Mesothelial cell of epicardium (in vitro differentiated cells): ENCODE measurements at regions not wholly inside any gene's neighbourhood (a gene's known extent, or its start where the extent isn't known, plus 50 kb on each side); places are given as distances from the start of the nearest gene placed in this dataset.

Source experiments
- DNase-seq, 2 experiments: peaks; one replicate each; pipeline ENCODE4 v3.0.0; 2021; ENCODE audit warnings: low spot score in 2 of 2; ENCODE audit not compliant: unreplicated experiment in 2 of 2
- H3K27ac Mint-ChIP-seq: 2 replicates; pipeline ENCODE4 v1.8.0; 2021; ENCODE audit warnings: mixed read lengths
- H3K27me3 Mint-ChIP-seq: 2 replicates; pipeline ENCODE4 v1.8.0; 2021; ENCODE audit warnings: low read depth, mixed read lengths
- H3K36me3 Mint-ChIP-seq: 2 replicates; pipeline ENCODE4 v1.8.0; 2021; ENCODE audit warnings: mixed read lengths
- H3K4me1 Mint-ChIP-seq: 2 replicates; pipeline ENCODE4 v1.8.0; 2021; ENCODE audit warnings: mixed read lengths
- H3K4me3 Mint-ChIP-seq: 2 replicates; pipeline ENCODE4 v1.8.0; 2021; ENCODE audit warnings: mild to moderate bottlenecking, moderate library complexity, mixed read lengths
- H3K9me3 Mint-ChIP-seq: 2 replicates; pipeline ENCODE4 v1.8.0; 2021; ENCODE audit warnings: mixed read lengths
- CTCF ChIP-seq: fragments of 200-600 bp; sonication (generic); IDR thresholded peaks from one replicate; pipeline ENCODE4 v1.5.0; 2021; ENCODE audit warnings: antibody characterized with exemption; ENCODE audit not compliant: unreplicated experiment

DNA sequence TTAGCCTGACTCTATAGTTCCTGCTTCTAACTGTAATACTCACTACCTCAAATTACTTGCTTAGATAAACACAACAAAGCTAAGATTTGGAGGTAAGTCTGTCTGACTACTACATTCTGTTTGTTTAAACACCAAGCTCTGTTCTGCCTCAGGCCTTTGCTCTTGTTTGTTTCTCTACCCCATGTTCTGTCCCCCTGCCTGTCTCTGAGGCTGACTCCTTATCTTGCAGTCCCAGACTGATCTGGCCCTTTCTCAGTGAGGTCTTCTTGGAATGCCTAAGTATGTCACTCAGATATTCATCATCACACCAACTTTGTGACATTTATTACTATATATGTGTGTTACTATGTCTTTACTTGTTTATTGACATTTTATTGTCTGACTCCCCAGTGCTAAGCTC is 425.5 kb downstream of the LMO4 start:
- no peak overlapping the region for H3K4me3 Mint-ChIP-seq
- no peaks in the 10 kb centered on the region for H3K27me3 Mint-ChIP-seq
- TF ChIP-seq CTCF, result no peak
- DNase-seq, result no peak
- peak overlapping the region; percentile 23 for H3K27ac Mint-ChIP-seq
- H3K36me3 Mint-ChIP-seq, result no peaks in the 10 kb centered on the region
- peaks cover 14% of the 10 kb centered on the region for H3K4me1 Mint-ChIP-seq
- H3K9me3 Mint-ChIP-seq, result peaks cover 5% of the 10 kb centered on the region

DNA sequence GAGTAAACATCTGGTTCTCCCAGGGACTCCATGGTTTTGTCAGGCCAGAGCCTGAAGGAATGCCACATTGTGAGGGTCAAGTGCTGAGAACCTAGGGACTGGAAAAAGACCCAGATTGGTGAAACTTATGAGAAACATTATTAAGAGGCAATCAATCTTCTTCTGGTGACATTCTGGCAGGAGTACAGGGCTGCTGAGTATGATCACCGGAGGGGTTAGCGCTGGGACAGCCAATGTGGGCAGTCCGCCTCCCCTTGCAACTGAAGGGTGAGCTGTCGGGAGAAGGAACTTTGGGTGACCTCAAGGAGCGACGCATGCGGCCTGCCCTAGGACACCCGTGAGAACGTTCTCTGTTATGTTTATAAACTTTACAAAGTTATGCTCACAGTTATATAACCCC is 429.0 kb downstream of the LMO4 start:
- Mint-ChIP-seq H3K9me3 (peaks cover 9% of the 10 kb centered on the region), H3K27ac (no peak overlapping the region), H3K36me3 (no peaks in the 10 kb centered on the region), H3K4me1 (peaks cover 11% of the 10 kb centered on the region), H3K27me3 (no peaks in the 10 kb centered on the region), H3K4me3 (no peak overlapping the region)
- no peak for TF ChIP-seq CTCF
- no peak for DNase-seq

DNA sequence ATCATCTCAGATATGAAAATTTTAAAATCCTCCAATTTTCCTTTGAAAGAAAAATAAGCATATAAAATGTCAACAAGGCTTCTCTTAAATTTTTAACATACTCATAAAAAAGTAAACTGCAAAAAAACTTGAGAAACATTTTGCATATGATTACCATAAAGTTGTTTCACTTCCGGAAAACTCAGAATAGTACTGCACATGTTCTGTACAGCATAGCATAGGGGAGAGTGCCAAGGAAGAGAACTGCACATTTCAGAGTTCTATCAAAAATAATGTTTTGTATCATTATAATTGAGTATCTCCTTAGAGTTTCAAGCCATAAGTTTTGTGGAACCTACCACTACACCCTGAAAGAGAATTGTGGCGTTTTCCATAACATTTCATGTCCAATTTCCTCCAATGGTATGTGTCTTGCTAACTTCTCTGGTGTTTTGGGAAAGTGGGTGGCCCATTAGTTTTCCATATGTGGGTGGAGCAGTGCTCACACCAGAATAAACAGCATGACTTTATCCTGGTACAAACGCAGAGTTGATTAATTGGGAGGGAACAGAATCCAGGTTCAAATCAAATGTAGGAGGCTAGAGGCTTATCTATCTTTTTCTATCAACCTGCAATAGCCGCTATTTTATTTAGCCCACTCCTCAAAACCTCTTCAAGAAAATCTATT is 430.9 kb downstream of the LMO4 start:
- Mint-ChIP-seq H3K36me3 (no peaks in the 10 kb centered on the region), H3K27me3 (no peaks in the 10 kb centered on the region), H3K9me3 (peaks cover 9% of the 10 kb centered on the region), H3K27ac (no peak overlapping the region), H3K4me3 (no peak overlapping the region), H3K4me1 (peaks cover 11% of the 10 kb centered on the region)
- DNase-seq, result no peak
- TF ChIP-seq CTCF, result no peak

- H3K27me3 Mint-ChIP-seq, result no peaks in the 10 kb centered on the region
- DNase-seq, result no peak
- H3K36me3 Mint-ChIP-seq, result peaks cover 2% of the 10 kb centered on the region
- no peak overlapping the region for H3K4me3 Mint-ChIP-seq
- peaks cover 11% of the 10 kb centered on the region for H3K4me1 Mint-ChIP-seq
- no peak overlapping the region for H3K27ac Mint-ChIP-seq
- no peak for TF ChIP-seq CTCF
- peaks cover 10% of the 10 kb centered on the region for H3K9me3 Mint-ChIP-seq
Observed at GRCh38 chr1:87760155-87760554, 431.5 kb downstream of the LMO4 start.

DNA sequence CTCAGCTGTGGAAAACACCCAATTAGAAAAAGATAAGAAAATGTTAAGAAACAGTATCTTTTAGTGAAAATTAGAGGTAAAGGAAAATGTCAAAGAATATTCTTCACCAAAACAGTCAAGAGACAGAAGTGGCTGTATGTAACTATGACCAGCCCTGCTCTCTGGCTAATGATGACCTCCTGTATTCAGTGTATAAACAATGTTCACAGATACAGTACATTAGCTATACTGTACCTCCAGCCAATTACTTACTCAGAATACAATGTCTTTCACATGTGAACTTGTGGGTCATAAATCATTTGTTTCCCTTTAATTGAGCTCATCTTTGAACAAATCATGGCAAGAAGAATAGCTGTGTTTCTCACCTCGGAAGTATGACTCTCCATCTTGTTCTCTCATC is 432.0 kb downstream of the LMO4 start:
- H3K9me3 Mint-ChIP-seq, result peaks cover 13% of the 10 kb centered on the region
- no peak overlapping the region for H3K4me3 Mint-ChIP-seq
- H3K36me3 Mint-ChIP-seq, result peaks cover 2% of the 10 kb centered on the region

More for the DNA sequence above, 432.0 kb downstream of the LMO4 start:
- Mint-ChIP-seq H3K27ac (no peak overlapping the region), H3K4me1 (peaks cover 11% of the 10 kb centered on the region), H3K27me3 (no peaks in the 10 kb centered on the region)
- no peak for TF ChIP-seq CTCF
- DNase-seq, result no peak
